HepG2 (cell line): ENCODE measurements at regions not wholly inside any gene's neighbourhood (a gene's known extent, or its start where the extent isn't known, plus 50 kb on each side); places are given as distances from the start of the nearest gene placed in this dataset.

Experiments
- AHR ChIP-seq: IDR thresholded peaks from 2 replicates; pipeline ENCODE4 v1.6.1; 2018; ENCODE audit warnings: missing genetic modification reagents, missing compliant biosample characterization
- DMAP1 ChIP-seq: IDR thresholded peaks from 2 replicates; pipeline ENCODE4 v1.6.1; 2016
- FOXK1 ChIP-seq: sonication (generic); formaldehyde crosslinking; IDR thresholded peaks from 2 replicates; pipeline ENCODE4 v1.4.0; 2020; ENCODE audit warnings: low read depth, missing genetic modification reagents, borderline replicate concordance
- FOXP1 ChIP-seq, 2 experiments: fragments of 450-650 bp in 1 of 2; IDR thresholded peaks; 2 replicates each; pipeline ENCODE4 v1.6.1; 2017 to 2018; ENCODE audit warnings: antibody characterized with exemption in 1 of 2
- JARID2 ChIP-seq: sonication (generic); formaldehyde crosslinking; IDR thresholded peaks from 2 replicates; pipeline ENCODE4 v1.8.1; 2023; ENCODE audit warnings: missing genetic modification reagents, inconsistent platforms; ENCODE audit not compliant: insufficient replicate concordance
- KDM5B ChIP-seq: sonication (generic); formaldehyde crosslinking; IDR thresholded peaks from 2 replicates; pipeline ENCODE4 v1.4.0; 2020; ENCODE audit warnings: missing genetic modification reagents, mild to moderate bottlenecking, borderline replicate concordance
- MAFF ChIP-seq: IDR thresholded peaks from 2 replicates; pipeline ENCODE4 v1.6.1; 2011; ENCODE audit warnings: low read depth, low read length, improper control_type of control experiment
- MTA3 ChIP-seq: sonication (generic); formaldehyde crosslinking; IDR thresholded peaks from 2 replicates; pipeline ENCODE4 v1.4.0; 2020; ENCODE audit warnings: missing genetic modification reagents
- SKI ChIP-seq: fragments of 450-650 bp; IDR thresholded peaks from one replicate; pipeline ENCODE4 v1.6.1; 2018; ENCODE audit warnings: mild to moderate bottlenecking; ENCODE audit not compliant: partially characterized antibody
- SOX6 ChIP-seq, 2 experiments: fragments of 450-650 bp in 1 of 2; sonication (generic) in 1 of 2; formaldehyde crosslinking in 1 of 2; IDR thresholded peaks; 2 replicates each; pipeline versions ENCODE4 v1.4.0 to v1.6.1; 2017 to 2020; ENCODE audit warnings: antibody characterized with exemption in 1 of 2, mild to moderate bottlenecking in 1 of 2, missing genetic modification reagents in 1 of 2
- SPEN ChIP-seq: sonication (generic); formaldehyde crosslinking; IDR thresholded peaks from 2 replicates; pipeline ENCODE4 v1.5.1; 2020; ENCODE audit warnings: low read depth, mild to moderate bottlenecking, missing genetic modification reagents
- TP53 ChIP-seq: sonication (generic); formaldehyde crosslinking; conservative IDR thresholded peaks from 2 replicates; pipeline ENCODE4 v1.4.0; 2020; ENCODE audit warnings: missing genetic modification reagents
- YY1 ChIP-seq: IDR thresholded peaks from 2 replicates; pipeline ENCODE4 v1.6.1; 2011; ENCODE audit warnings: low read length, low read depth, moderate library complexity, mild to moderate bottlenecking; ENCODE audit not compliant: insufficient read depth, insufficient replicate concordance
- ZFP36L1 ChIP-seq: sonication (generic); formaldehyde crosslinking; IDR thresholded peaks from 2 replicates; pipeline ENCODE4 v1.8.0; 2022; ENCODE audit warnings: mild to moderate bottlenecking, missing genetic modification reagents, moderate library complexity
- ZMYM3 ChIP-seq: sonication (generic); formaldehyde crosslinking; IDR thresholded peaks from 2 replicates; pipeline ENCODE4 v1.5.1; 2020; ENCODE audit warnings: mild to moderate bottlenecking, missing genetic modification reagents
- ZNF20 ChIP-seq: sonication (generic); formaldehyde crosslinking; IDR thresholded peaks from 2 replicates; pipeline ENCODE4 v1.4.0; 2020; ENCODE audit warnings: mild to moderate bottlenecking, moderate library complexity, missing genetic modification reagents
- ZNF326 ChIP-seq: sonication (generic); formaldehyde crosslinking; IDR thresholded peaks from 2 replicates; pipeline ENCODE4 v1.4.0; 2020; ENCODE audit warnings: missing genetic modification reagents, borderline replicate concordance
- ZNF652 ChIP-seq: IDR thresholded peaks from 2 replicates; pipeline ENCODE4 v1.6.1; 2016; ENCODE audit warnings: low read depth, borderline replicate concordance
- ZNF781 ChIP-seq: sonication (generic); formaldehyde crosslinking; IDR thresholded peaks from 2 replicates; pipeline ENCODE4 v1.5.1; 2020; ENCODE audit warnings: borderline replicate concordance, mild to moderate bottlenecking, missing genetic modification reagents; ENCODE audit errors: not compliant biosample characterization
- ZSCAN25 ChIP-seq: sonication (generic); formaldehyde crosslinking; IDR thresholded peaks from 2 replicates; pipeline ENCODE4 v1.8.0; 2022; ENCODE audit warnings: mild to moderate bottlenecking, missing genetic modification reagents
- TF ChIP-seq, protein P1 (sequence below): sonication (generic); formaldehyde crosslinking; IDR thresholded peaks from 2 replicates; pipeline ENCODE4 v1.4.0; 2020; ENCODE audit warnings: missing genetic modification reagents
- TF ChIP-seq, protein P2 (sequence below): sonication (generic); IDR thresholded peaks from 2 replicates; pipeline ENCODE4 v1.6.1; 2016; ENCODE audit warnings: low read depth, borderline replicate concordance
- TF ChIP-seq, protein P3 (sequence below): sonication (generic); formaldehyde crosslinking; IDR thresholded peaks from 2 replicates; pipeline ENCODE4 v1.8.1; 2023; ENCODE audit warnings: mild to moderate bottlenecking, inconsistent platforms, moderate library complexity, missing genetic modification reagents, borderline replicate concordance
- TF ChIP-seq, protein P4 (sequence below): sonication (generic); formaldehyde crosslinking; IDR thresholded peaks from 2 replicates; pipeline ENCODE4 v1.5.0; 2020; ENCODE audit warnings: mild to moderate bottlenecking, missing genetic modification reagents, moderate library complexity
- TF ChIP-seq, protein P5 (sequence below): IDR thresholded peaks from 2 replicates; pipeline ENCODE4 v1.6.1; 2016; ENCODE audit warnings: missing genetic modification reagents, missing compliant biosample characterization

DNA sequence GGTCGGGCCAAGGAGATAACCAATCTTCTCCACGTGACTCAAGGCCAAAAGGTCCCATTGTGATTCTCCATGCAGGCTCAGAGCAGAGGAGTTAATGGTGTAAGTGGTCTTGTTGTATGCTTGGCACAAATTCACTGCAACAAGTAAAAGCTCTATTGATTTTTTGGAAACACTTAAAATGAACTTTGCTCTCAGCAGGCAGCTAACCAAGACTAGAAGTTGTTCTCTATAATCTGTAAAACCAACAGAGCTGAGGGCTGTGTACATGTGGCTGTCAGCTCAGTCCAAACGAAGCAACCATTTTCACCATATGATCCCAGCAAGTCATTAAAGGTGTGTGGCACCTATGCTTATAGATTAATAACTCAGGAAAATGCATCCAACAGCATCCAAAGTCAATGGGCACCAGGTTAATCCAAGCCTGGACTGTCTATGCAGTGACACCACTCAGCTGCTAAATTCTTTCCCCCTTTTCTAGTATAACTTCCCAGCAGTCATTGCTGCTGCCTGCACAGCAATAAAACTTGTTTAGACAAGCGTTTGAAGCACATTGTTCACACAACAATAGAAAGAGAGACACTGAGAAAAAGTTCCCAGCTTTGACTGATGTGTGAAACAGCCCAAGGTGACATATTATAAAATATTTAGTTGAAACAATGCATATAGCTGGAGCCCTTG is 603.8 kb upstream of the ADAMTS9 start (continued):
- TF ChIP-seq, protein P1, sequence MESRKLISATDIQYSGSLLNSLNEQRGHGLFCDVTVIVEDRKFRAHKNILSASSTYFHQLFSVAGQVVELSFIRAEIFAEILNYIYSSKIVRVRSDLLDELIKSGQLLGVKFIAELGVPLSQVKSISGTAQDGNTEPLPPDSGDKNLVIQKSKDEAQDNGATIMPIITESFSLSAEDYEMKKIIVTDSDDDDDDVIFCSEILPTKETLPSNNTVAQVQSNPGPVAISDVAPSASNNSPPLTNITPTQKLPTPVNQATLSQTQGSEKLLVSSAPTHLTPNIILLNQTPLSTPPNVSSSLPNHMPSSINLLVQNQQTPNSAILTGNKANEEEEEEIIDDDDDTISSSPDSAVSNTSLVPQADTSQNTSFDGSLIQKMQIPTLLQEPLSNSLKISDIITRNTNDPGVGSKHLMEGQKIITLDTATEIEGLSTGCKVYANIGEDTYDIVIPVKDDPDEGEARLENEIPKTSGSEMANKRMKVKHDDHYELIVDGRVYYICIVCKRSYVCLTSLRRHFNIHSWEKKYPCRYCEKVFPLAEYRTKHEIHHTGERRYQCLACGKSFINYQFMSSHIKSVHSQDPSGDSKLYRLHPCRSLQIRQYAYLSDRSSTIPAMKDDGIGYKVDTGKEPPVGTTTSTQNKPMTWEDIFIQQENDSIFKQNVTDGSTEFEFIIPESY (CRISPR knock-in tag): no peak
- TF ChIP-seq ZSCAN25 (CRISPR knock-in tag): no peak
- TF ChIP-seq FOXP1 (IDR thresholded peaks at IDR 0.05): no peak
- peak; percentile 68 for TF ChIP-seq FOXP1 (CRISPR knock-in tag; IDR thresholded peaks at IDR 0.05)
- TF ChIP-seq MAFF: no peak
- TF ChIP-seq FOXK1 (CRISPR knock-in tag): 0 out of 2 replicates have a peak, but pooled peaks have one; percentile 48
- TF ChIP-seq, protein P2, sequence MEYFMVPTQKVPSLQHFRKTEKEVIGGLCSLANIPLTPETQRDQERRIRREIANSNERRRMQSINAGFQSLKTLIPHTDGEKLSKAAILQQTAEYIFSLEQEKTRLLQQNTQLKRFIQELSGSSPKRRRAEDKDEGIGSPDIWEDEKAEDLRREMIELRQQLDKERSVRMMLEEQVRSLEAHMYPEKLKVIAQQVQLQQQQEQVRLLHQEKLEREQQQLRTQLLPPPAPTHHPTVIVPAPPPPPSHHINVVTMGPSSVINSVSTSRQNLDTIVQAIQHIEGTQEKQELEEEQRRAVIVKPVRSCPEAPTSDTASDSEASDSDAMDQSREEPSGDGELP: peak; percentile 48; the same call in 1 of the 2 replicates
- TF ChIP-seq, protein P3, sequence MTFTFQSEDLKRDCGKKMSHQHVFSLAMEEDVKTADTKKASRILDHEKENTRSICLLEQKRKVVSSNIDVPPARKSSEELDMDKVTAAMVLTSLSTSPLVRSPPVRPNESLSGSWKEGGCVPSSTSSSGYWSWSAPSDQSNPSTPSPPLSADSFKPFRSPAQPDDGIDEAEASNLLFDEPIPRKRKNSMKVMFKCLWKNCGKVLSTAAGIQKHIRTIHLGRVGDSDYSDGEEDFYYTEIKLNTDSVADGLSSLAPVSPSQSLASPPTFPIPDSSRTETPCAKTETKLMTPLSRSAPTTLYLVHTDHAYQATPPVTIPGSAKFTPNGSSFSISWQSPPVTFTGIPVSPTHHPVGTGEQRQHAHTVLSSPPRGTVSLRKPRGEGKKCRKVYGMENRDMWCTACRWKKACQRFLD (CRISPR knock-in tag): no peak
- TF ChIP-seq SKI: no peak
- TF ChIP-seq ZNF781 (CRISPR knock-in tag): no peak
- TF ChIP-seq DMAP1 (CRISPR knock-in tag): no peak
- no peak for TF ChIP-seq SPEN
- no peak for TF ChIP-seq JARID2
- no peak for TF ChIP-seq AHR (CRISPR knock-in tag)
- TF ChIP-seq ZNF326 (CRISPR knock-in tag): no peak
- no peak for TF ChIP-seq TP53 (CRISPR knock-in tag)
- TF ChIP-seq MTA3 (CRISPR knock-in tag): no peak
- no peak for TF ChIP-seq SOX6 (IDR thresholded peaks at IDR 0.05)
- TF ChIP-seq SOX6 (CRISPR knock-in tag; IDR thresholded peaks at IDR 0.05): peak; percentile 81
- TF ChIP-seq, protein P4, sequence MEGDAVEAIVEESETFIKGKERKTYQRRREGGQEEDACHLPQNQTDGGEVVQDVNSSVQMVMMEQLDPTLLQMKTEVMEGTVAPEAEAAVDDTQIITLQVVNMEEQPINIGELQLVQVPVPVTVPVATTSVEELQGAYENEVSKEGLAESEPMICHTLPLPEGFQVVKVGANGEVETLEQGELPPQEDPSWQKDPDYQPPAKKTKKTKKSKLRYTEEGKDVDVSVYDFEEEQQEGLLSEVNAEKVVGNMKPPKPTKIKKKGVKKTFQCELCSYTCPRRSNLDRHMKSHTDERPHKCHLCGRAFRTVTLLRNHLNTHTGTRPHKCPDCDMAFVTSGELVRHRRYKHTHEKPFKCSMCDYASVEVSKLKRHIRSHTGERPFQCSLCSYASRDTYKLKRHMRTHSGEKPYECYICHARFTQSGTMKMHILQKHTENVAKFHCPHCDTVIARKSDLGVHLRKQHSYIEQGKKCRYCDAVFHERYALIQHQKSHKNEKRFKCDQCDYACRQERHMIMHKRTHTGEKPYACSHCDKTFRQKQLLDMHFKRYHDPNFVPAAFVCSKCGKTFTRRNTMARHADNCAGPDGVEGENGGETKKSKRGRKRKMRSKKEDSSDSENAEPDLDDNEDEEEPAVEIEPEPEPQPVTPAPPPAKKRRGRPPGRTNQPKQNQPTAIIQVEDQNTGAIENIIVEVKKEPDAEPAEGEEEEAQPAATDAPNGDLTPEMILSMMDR (CRISPR knock-in tag): no peak
- no peak for TF ChIP-seq ZFP36L1 (CRISPR knock-in tag)
- no peak for TF ChIP-seq ZMYM3 (CRISPR knock-in tag)
- no peak for TF ChIP-seq ZNF20 (CRISPR knock-in tag)
- TF ChIP-seq YY1: peak; percentile 23
- TF ChIP-seq, protein P5, sequence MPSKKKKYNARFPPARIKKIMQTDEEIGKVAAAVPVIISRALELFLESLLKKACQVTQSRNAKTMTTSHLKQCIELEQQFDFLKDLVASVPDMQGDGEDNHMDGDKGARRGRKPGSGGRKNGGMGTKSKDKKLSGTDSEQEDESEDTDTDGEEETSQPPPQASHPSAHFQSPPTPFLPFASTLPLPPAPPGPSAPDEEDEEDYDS (CRISPR knock-in tag): no peak
- no peak for TF ChIP-seq ZNF652 (CRISPR knock-in tag)
- TF ChIP-seq KDM5B (CRISPR knock-in tag): no peak
